Stimulated activated CD8-positive, alpha-beta memory T cell treated with anti-CD3 and anti-CD28 coated beads, Interleukin-7, amount 100 ng/mL, for 1 hour (primary cell): ENCODE measurements at regions not wholly inside any gene's neighbourhood (a gene's known extent, or its start where the extent isn't known, plus 50 kb on each side); places are given as distances from the start of the nearest gene placed in this dataset.

Experiments used
- DNase-seq, 2 donors: peaks; one replicate each; pipeline ENCODE4 v3.0.0-alpha.2; 2020; ENCODE audit warnings: low read depth in 2 of 2

DNA sequence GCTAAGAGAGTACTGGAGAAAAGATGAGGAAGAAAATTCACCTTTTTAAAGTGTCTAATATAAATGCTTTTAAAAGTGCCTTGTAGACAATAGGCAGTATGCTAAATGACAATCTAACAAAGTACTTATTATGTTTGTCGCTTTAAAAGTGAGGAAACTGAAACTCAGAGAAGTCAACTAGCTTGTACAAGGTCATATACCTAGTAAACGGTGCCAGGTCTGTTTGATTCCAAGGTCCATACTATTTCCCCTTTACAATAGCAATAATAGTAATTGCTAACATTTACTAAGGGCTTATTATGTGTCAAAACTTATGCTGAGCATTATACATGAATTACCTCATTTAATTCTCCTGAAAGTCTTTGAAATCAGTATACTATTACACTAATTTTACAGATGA is 328.6 kb upstream of the SLC24A2 start:
- DNase-seq = no peak

- no peak for DNase-seq
Measured at GRCh38 chr9:20114974-20115373, 326.1 kb upstream of the SLC24A2 start.

GRCh38 chr9:20112205-20112783 is 323.5 kb upstream of the SLC24A2 start:
- no peak for DNase-seq

DNA sequence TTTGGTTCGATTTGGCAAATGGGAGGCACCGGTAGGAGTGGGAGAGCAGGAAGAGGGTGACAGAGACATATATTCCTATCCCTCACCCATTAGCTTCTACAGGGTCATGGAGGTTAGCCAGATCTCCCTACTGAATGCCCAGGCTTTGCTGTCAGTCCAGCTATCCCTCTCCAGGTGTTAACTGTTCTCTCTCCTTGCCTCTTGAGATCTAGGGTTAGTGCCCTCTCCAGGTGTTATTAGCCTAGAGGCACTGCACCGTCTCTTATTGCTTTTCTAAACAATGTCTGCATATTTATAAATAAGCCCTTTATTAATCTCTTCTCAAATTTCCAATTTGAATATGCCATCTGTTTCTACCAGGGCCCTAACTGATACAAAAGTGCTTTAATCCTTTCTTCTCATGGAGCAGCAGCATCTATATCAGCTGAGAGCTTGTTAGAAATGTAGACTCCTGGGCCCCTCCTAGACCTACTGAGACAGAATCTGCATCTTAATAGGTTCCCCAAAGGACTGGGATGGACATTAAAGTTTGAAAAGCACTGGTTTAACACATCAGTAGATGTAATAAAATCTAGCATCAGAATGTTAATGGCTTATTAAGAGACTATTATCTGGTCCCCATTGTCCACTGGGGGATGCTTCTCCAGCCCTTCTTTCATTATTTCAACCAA is 322.5 kb upstream of the SLC24A2 start:
- DNase-seq = no peak

GRCh38 chr9:20095430-20096092 is 306.7 kb upstream of the SLC24A2 start:
- no peak for DNase-seq

DNA sequence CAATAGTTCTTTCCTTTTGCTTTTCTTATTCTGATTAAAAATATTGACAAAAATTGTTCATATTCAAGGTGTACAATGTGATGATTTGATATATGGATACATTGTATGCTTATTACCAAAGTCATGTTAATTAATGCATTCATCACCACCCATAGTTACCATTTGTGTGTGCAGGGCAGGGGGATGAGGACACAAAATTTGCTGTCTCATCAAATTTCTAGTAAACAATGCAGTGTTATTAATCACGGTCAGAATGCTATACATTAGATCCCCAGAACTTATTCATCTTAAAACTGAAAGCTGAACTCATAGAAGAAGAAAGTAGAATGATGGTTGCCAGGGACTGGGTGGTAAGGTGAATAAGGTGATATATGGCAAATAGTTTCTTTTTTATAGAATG is 303.7 kb upstream of the SLC24A2 start:
- no peak for DNase-seq

GRCh38 chr9:20087481-20087880 is 298.6 kb upstream of the SLC24A2 start:
- no peak for DNase-seq

DNA sequence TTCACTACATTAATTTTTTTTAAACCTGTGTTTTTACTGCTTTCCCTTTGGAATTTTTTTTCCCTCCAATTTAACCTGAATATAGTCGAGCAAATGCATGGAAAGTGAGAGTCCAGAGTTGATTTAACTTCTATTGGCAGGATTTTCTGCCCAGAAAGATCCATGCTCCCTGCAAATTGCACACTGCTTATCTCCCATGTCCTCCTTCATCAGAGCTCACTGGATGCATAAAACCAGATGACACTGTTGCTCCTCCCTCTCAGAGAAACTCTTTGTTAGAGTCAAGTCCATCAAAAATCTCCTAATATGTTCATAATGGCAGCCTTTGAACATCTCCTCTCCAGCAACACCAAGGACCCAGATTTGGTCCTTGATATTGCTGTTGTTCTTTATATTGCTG is 297.0 kb upstream of the SLC24A2 start:
- DNase-seq = no peak

DNA sequence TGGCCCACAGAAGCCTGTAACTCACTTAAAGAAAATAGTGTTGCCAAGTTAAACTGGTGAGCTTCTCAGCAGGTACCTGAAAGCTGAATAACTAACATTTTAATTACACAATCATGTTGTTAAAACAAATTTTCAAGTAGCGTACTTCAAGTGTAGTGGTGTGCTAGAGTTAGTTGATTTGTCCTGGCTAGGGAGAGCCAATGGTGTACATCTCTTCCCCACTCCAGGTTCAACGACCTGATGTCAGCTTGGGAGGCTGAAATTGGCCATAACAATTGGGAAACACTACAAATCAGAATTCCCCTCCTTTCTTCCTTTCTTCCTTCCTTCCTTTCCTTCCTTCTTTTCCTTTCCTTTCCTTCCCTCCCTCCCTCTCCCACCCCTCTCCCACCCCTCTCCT is 295.3 kb upstream of the SLC24A2 start:
- DNase-seq = no peak

GRCh38 chr9:20083390-20083789 is 294.6 kb upstream of the SLC24A2 start:
- no peak for DNase-seq

DNA sequence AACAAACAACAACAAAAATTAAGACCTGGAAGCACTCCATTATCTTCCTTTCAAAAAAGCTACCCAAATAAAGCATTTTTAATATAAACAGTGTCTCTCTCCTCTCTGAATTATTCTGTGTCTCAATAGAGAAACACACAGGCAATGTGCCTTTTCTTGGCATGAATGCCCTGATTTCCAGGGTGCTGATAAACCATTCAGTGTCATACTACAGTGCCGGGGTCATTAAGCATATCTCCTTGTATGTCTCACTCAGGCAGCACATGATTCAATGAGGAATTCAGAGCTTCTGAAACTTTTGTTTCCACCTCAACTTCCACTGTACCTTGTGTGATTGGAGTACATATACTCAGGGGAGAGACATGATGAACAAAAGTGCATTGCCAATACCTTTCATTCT is 294.0 kb upstream of the SLC24A2 start:
- no peak for DNase-seq

DNA sequence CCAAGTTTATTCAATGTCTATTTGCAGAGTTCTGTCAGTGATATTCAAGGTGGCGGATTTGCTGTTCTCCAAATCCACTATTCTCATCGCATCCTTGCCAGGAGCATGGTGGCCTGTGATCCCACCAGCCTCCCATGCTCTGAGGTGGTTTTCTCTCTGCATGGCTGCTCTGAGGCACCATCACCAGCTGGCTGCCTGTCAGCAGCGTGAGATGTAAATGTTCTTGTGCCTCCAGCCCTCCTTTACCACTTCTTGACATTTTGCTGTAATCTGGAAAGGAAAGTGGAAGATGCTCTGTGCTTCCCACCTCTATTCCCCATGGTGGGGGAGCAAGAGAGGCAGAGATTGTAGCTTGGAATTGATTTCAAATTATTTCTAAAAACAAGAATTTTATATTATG is 293.6 kb upstream of the SLC24A2 start:
- DNase-seq = no peak

- no peak for DNase-seq
Measured at GRCh38 chr9:20078246-20078645, 289.4 kb upstream of the SLC24A2 start.

DNA sequence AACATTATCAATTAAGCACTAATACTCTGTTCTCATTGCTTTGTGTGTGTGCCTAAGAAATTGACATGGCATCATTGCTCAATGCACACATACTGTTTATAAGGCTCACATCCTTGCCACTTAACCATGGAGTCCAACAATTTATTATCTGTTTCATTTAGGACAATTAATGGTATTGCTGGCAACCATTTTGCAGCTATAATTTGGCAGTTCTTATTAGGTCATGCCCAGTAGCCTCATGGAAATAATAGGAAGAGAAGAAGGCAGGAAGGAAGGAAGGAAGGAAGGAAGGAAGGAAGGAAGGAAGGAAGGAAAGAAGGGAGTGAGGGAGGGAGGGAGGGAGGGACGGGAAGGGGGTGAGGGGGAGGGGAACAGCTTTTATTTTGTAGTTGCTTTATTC is 285.5 kb upstream of the SLC24A2 start:
- DNase-seq = no peak

DNA sequence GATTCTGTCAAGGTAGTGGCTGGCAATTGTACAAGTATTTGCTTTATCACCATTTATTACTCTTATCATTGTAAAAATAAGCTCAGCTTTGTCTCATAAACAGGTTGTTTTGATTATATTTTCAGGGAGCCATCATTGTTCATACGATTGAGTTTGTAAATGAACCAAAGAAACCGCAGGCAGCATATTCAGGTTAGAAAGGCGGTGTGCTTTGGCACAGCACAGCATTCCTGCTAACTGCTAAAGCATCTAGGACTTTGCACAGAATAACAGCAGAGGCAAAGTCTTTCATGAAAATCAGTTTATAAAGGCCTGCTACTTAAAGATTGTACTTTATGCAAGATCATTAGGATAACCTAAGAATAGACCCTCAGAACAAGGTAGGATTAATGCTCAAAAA is 281.5 kb upstream of the SLC24A2 start:
- DNase-seq = no peak

- no peak for DNase-seq
Measured at GRCh38 chr9:20065796-20066700, 277.2 kb upstream of the SLC24A2 start.

GRCh38 chr9:20065046-20065445 is 276.2 kb upstream of the SLC24A2 start:
- DNase-seq = no peak

DNA sequence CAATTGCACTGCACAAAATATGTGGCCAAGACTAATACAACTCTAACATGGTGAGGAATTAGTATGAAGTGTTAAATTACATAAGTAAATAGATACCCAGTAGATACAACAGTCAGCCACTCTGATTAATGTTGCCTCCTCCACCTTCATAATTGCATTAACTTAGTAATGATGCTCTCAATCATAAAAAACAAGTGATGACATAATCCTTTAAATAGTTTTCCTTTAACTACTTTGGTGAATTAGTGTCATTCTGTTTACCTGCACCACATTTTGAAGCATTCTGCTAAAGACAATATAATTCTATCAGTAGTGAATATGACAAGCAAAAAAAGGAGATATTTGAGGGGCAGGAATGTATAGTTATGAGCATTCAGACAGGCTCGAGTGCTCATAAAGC is 265.9 kb upstream of the SLC24A2 start:
- no peak for DNase-seq

DNA sequence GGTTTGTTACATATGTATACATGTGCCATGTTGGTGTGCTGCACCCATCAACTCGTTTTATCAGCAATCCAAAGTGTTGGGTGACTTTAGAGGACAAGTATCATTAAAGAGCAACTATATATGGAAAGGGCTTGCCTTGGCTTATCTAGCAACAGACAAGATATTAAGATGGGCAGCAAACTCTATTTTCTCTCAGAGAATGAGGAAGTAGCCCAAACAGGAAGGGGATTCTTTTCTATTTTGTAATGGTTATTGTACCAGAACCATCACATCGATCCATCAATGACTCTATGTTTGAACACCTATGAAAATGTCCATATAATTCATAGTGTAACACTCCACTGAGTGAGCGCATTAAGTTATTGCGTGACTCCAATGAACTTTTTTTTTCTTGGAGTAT is 260.1 kb upstream of the SLC24A2 start:
- DNase-seq = no peak

DNA sequence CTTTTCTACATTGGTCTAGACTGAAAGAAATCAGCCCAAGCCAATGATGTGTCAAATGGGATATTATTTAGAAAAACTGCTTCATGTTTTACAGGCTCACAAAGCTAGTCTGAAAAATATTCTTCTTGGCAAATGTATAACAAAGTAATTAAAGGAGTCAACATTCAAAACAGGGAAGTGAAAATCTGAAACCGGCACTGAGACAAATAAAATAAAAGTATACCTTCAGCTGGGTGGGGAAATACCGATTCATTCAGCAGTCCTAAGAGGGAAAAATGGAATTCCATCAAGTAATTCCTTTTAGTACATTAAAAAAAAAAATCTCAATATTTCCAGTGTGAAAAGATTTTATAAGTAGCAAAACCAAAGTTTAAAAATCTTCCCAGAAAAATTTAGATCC is 259.6 kb upstream of the SLC24A2 start:
- DNase-seq = no peak

DNA sequence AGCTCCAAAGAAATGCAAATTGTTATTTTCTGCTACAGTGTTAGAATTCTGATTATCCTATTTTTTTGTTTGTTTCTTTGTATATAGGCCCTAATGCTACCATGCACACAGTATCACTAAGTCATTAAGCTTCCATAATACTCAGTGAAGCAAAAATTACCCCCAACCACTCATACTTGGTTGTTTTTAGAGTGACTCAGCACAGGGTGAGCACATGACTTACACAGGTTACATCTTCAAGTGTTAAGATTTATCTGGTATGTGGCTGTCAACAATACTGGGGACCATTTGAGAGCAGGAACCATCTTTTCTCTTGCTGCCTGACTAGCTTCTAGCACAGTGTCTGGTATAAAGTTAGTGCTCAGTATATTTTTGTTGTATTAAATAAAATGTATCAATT is 255.8 kb upstream of the SLC24A2 start:
- DNase-seq = no peak

DNA sequence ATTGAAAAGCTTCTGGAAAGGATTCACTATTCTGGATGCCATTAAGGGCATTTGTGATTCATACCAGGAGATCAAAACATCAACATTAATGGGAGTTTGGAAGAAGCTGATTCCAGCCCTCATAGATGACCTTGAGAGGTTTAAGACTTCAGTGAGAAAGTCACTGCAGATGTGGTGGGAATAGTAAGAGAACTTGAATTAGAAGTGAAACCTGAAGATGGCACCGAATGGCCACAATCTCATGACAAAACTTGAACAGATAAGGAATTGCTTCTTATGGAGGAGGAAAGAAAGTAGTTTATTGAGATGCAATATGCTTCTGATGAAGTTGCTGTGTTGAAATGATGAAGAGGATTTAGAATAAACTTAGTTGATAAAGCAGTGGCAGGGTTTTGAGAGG is 254.6 kb upstream of the SLC24A2 start:
- no peak for DNase-seq
